ENCODE measurements at regions not wholly inside any gene's neighbourhood (a gene's known extent, or its start where the extent isn't known, plus 50 kb on each side); places are given as distances from the start of the nearest gene placed in this dataset.

- H3K36me3 ChIP-seq = no peaks in the 10 kb centered on the region
- no peaks in the 10 kb centered on the region for H3K9me3 ChIP-seq
- no peak for TF ChIP-seq CTCF (IDR thresholded peaks at IDR 0.05)
- TF ChIP-seq EP300 (IDR thresholded peaks at IDR 0.05) = no peak
- TF ChIP-seq POLR2A (IDR thresholded peaks at IDR 0.05) = no peak
- H3K4me3 ChIP-seq = no peak overlapping the region
- intact Hi-C loops (cut with DNase I) = no loop called here
- no peak for DNase-seq
- no peaks in the 10 kb centered on the region for H3K27me3 ChIP-seq
- H3K27ac ChIP-seq = no peak overlapping the region
- no peaks in the 10 kb centered on the region for H3K4me1 ChIP-seq (ENCODE audit: insufficient read depth)
These were observed 290.9 kb downstream of the HLX start for GRCh38 chr1:221170171-221170570.

GRCh38 chr1:221171768-221172167 lies 292.5 kb downstream of the HLX start:
- Histone ChIP-seq H3K27ac (no peak overlapping the region), H3K27me3 (no peaks in the 10 kb centered on the region), H3K36me3 (no peaks in the 10 kb centered on the region), H3K9me3 (no peaks in the 10 kb centered on the region), H3K4me1 (ENCODE audit: insufficient read depth) (no peaks in the 10 kb centered on the region), H3K4me3 (no peak overlapping the region)
- TF ChIP-seq POLR2A (IDR thresholded peaks at IDR 0.05) (no peak), CTCF (IDR thresholded peaks at IDR 0.05) (no peak), EP300 (IDR thresholded peaks at IDR 0.05) (no peak)
- WGBS, 3 donors = 65 to 88% (median 68%) methylated on average over 2 of the region's 2 CpGs
- intact Hi-C loops (cut with DNase I) = no loop called here
- DNase-seq = no peak

DNA sequence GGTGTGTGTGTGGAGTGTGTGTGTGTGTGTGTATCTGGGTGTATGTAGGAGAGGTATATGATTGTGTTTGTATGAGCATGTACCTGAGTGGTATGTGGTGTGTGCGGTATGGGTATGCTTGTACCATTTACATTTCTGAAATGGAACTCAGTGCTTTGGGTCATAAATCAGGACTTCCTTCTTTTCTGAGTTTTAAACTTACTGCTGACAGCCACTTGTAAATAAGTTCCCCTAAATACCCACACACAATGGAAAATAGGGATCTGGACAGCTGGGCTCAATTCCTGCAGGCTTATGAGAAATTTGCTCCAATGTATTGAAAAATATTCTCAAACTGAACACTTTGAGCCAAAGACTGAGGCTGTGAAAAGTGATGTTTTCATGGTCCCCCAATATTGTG lies 293.6 kb downstream of the HLX start:
- TF ChIP-seq POLR2A (IDR thresholded peaks at IDR 0.05) = no peak
- TF ChIP-seq EP300 (IDR thresholded peaks at IDR 0.05) = no peak
- Histone ChIP-seq H3K27ac (no peak overlapping the region), H3K36me3 (no peaks in the 10 kb centered on the region), H3K4me1 (ENCODE audit: insufficient read depth) (no peaks in the 10 kb centered on the region), H3K27me3 (no peaks in the 10 kb centered on the region), H3K4me3 (no peak overlapping the region), H3K9me3 (no peaks in the 10 kb centered on the region)
- intact Hi-C loops (cut with DNase I) = no loop called here
- 82 to 94% (median 88%) methylated on average over 1 of the region's 1 CpG for WGBS, 3 donors
- no peak for DNase-seq

DNA sequence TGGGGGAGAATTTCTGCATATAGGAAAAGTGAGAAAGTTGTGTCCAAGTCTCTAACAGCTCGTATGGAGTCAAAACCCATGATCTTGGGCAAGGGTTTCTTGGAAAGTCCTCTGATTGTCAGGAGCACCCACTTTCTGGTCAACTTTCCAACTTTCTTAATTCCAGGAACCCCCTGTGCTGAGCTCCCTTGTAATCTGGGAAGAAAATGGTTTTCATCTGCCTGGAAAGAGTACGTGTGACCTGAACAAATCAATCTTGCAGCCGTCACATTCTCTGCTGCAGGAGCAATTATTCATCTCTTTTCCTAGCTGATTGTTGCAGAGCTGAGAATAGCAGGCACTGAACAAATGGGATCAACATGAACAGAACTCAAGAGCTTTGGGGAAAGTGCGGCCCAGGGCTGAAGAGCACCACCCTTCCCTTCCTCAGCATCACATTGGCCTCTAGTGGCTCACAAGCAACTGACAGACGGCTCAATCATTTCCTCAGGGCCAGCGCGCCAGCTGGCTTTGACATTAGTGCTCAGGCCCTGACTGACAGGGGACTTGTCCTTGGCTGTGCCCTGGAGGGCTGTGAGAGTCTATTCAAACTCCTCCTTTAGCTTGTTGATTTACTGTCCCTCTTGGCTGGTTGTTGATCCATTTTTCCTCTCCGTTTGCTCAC lies 295.2 kb downstream of the HLX start:
- no peak for TF ChIP-seq POLR2A (IDR thresholded peaks at IDR 0.05)
- TF ChIP-seq EP300 (IDR thresholded peaks at IDR 0.05) = no peak
- TF ChIP-seq CTCF (IDR thresholded peaks at IDR 0.05) = no peak
- WGBS, 3 donors = 42 to 55% (median 44%) methylated on average over 8 of the region's 8 CpGs
- Histone ChIP-seq H3K9me3 (no peaks in the 10 kb centered on the region), H3K36me3 (no peaks in the 10 kb centered on the region), H3K4me3 (no peak overlapping the region), H3K27me3 (no peaks in the 10 kb centered on the region), H3K4me1 (ENCODE audit: insufficient read depth) (no peaks in the 10 kb centered on the region), H3K27ac (no peak overlapping the region)
- no peak for DNase-seq
- intact Hi-C loops (cut with DNase I) = no loop called here

GRCh38 chr1:221175249-221175648 lies 296.0 kb downstream of the HLX start:
- H3K4me3 ChIP-seq = no peak overlapping the region

More at GRCh38 chr1:221175249-221175648, 296.0 kb downstream of the HLX start:
- H3K27ac ChIP-seq = no peak overlapping the region
- no peak for TF ChIP-seq CTCF (IDR thresholded peaks at IDR 0.05)
- TF ChIP-seq EP300 (IDR thresholded peaks at IDR 0.05) = no peak
- TF ChIP-seq POLR2A (IDR thresholded peaks at IDR 0.05) = no peak
- no peak for DNase-seq
- WGBS, 3 donors = 27 to 44% (median 34%) methylated on average over 2 of the region's 2 CpGs
- intact Hi-C loops (cut with DNase I) = no loop called here
- no peaks in the 10 kb centered on the region for H3K27me3 ChIP-seq
- no peaks in the 10 kb centered on the region for H3K36me3 ChIP-seq
- H3K9me3 ChIP-seq = no peaks in the 10 kb centered on the region
- H3K4me1 ChIP-seq (ENCODE audit: insufficient read depth) = no peaks in the 10 kb centered on the region
